Uterus (tissue), 2 donors: ENCODE measurements at regions not wholly inside any gene's neighbourhood (a gene's known extent, or its start where the extent isn't known, plus 50 kb on each side); places are given as distances from the start of the nearest gene placed in this dataset.

Source experiments
- CTCF ChIP-seq, 4 experiments: fragments of 200-600 bp in 2 of 4; fragments of 450-650 bp in 2 of 4; sonication (generic) in 2 of 4; IDR thresholded peaks; one replicate each; pipeline ENCODE4 v1.5.1; 2016 to 2019; ENCODE audit warnings: antibody characterized with exemption in 4 of 4, mild to moderate bottlenecking in 2 of 4, moderate library complexity in 1 of 4
- POLR2A ChIP-seq, 2 donors: fragments of 450-650 bp; IDR thresholded peaks; one replicate each; pipeline ENCODE4 v1.6.1; 2016; ENCODE audit warnings: antibody characterized with exemption in 2 of 2, mild to moderate bottlenecking in 1 of 2, moderate library complexity in 1 of 2

- TF ChIP-seq CTCF (IDR thresholded peaks at IDR 0.05): no peak
- TF ChIP-seq POLR2A (IDR thresholded peaks at IDR 0.05): no peak
Observed at GRCh38 chr2:72024451-72025175, 123.0 kb downstream of the CYP26B1 start.
